Ovary (tissue), 7 donors: ENCODE measurements at regions not wholly inside any gene's neighbourhood (a gene's known extent, or its start where the extent isn't known, plus 50 kb on each side); places are given as distances from the start of the nearest gene placed in this dataset.

Experiments used
- DNase-seq, 5 donors: peaks; one replicate each; pipeline ENCODE4 v3.0.0-alpha.2; 2019 to 2020
- H3K27ac ChIP-seq, 2 donors: fragments of 200-600 bp; one replicate each; pipeline versions ENCODE4 v1.5.1 to v1.8.0; 2019 to 2022
- H3K27me3 ChIP-seq: fragments of 200-600 bp; one replicate; pipeline ENCODE4 v1.8.0; 2022
- H3K36me3 ChIP-seq: fragments of 200-600 bp; sonication (generic); one replicate; pipeline ENCODE4 v1.5.1; 2019
- H3K4me1 ChIP-seq: one replicate; pipeline ENCODE4 v1.8.1; 2013; ENCODE audit warnings: mild to moderate bottlenecking, moderate library complexity; ENCODE audit not compliant: insufficient read depth
- H3K4me3 ChIP-seq: fragments of 200-600 bp; sonication (generic); one replicate; pipeline ENCODE4 v1.5.1; 2017
- H3K9me3 ChIP-seq, 2 donors: fragments of 200-600 bp in 1 of 2; sonication (generic) in 1 of 2; one replicate each; pipeline versions ENCODE4 v1.5.1 to v1.8.1; 2013 to 2019; ENCODE audit warnings: mild to moderate bottlenecking in 1 of 2, moderate library complexity in 1 of 2
- CTCF ChIP-seq, 3 donors: fragments of 450-650 bp in 2 of 3; fragments of 200-600 bp in 1 of 3; IDR thresholded peaks; one replicate each; pipeline versions ENCODE4 v1.5.1 to v1.8.0; 2016 to 2022; ENCODE audit warnings: antibody characterized with exemption in 3 of 3, mild to moderate bottlenecking in 1 of 3
- EP300 ChIP-seq: sonication (generic); formaldehyde crosslinking; IDR thresholded peaks from one replicate; pipeline ENCODE4 v1.6.1; 2017; ENCODE audit warnings: antibody characterized with exemption
- POLR2A ChIP-seq: fragments of 450-650 bp; IDR thresholded peaks from one replicate; pipeline ENCODE4 v1.6.1; 2017; ENCODE audit warnings: antibody characterized with exemption, mild to moderate bottlenecking, moderate library complexity
- WGBS, 3 donors: extraction: QIAGEN DNeasy Blood & Tissue Kit in 1 of 3; methylation state at CpG; one replicate each; pipeline versions ENCODE4 v1.1.5 to v1.1.7; 2013 to 2017; 5-methylcytosine and 5-hydroxymethylcytosine counted together
- intact Hi-C, 4 donors: fragments of 100-400 bp; cut with DNase I; formaldehyde crosslinking; loops; one replicate each; pipeline versions ENCODE4 v1.11.0 to v1.15.1; 2022 to 2023
- donor health status: DM: no; HTN: no; CAD: no; lungs with moderate emphysema.
- donor health status: DM: no; HTN: no; CAD: no.
- donor health status: Bipolar disorder and iron deficiency.
- donor health status: DM: no; HTN: no; CAD: no.
- donor health status: DM: yes; HTN: yes; CAD: no.

DNA sequence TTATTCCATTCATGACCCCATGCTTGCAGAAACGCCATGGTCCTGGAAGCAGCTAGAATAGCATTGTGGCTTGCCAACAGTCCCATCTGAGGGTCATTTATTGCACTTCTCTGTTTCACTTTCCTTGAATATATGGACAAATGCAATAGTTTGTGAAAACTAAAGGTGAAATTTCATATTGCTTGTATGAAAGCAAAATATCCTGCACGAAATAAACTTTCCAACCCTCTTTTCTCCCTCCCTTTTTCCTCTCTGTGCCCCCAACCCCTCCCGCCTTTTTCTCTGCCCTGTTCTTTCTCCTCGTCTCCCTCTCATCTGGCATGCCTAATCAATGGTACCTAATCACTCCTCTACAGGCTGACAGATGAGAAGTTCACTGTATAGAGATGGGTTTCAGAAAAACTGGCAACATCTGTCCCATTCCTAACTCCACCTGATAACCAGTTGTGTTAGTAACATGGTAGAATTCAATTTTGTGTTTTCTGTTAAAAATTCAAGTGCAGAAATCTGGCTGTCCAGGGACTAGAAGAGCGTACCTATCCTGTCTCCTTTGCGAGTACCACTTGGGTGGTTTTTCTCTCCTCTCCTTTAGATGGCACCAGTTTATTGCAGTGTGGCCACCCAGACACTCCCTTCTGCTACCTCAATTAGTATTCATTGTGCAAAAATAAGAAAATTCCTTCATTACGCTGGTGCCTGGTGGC is 198.6 kb downstream of the FOXA2 start:
- WGBS, 3 donors: 27 to 36% (median 35%) methylated on average over 7 of the region's 7 CpGs
- Histone ChIP-seq H3K4me3 (no peak overlapping the region), H3K27ac (no peak overlapping the region), H3K9me3 (no peaks in the 10 kb centered on the region), H3K27me3 (no peaks in the 10 kb centered on the region), H3K36me3 (no peaks in the 10 kb centered on the region), H3K4me1 (no peaks in the 10 kb centered on the region)
- intact Hi-C loops: no loop called here
- DNase-seq: no peak
- TF ChIP-seq CTCF (IDR thresholded peaks at IDR 0.05) (no peak), POLR2A (no peak), EP300 (no peak)

- intact Hi-C loops: no loop called here
- DNase-seq: no peak
- Histone ChIP-seq H3K27ac (no peak overlapping the region), H3K27me3 (no peaks in the 10 kb centered on the region), H3K4me1 (no peaks in the 10 kb centered on the region), H3K4me3 (no peak overlapping the region), H3K9me3 (no peaks in the 10 kb centered on the region), H3K36me3 (no peaks in the 10 kb centered on the region)
- WGBS, 3 donors: 77 to 87% (median 86%) methylated on average over 3 of the region's 3 CpGs
- TF ChIP-seq CTCF (IDR thresholded peaks at IDR 0.05): no peak
Observed at GRCh38 chr20:22384978-22385377, 199.4 kb downstream of the FOXA2 start.

- TF ChIP-seq EP300 (no peak), POLR2A (no peak), CTCF (IDR thresholded peaks at IDR 0.05) (no peak)
- H3K4me3 ChIP-seq: no peak overlapping the region
- H3K9me3 ChIP-seq: no peaks in the 10 kb centered on the region
- no peak overlapping the region for H3K27ac ChIP-seq
- DNase-seq: no peak
- intact Hi-C loops: no loop called here
- H3K4me1 ChIP-seq: no peaks in the 10 kb centered on the region
- no peaks in the 10 kb centered on the region for H3K27me3 ChIP-seq
- no peaks in the 10 kb centered on the region for H3K36me3 ChIP-seq
- WGBS, 3 donors: 77 to 80% (median 77%) methylated on average over 4 of the region's 4 CpGs
Observed at GRCh38 chr20:22383156-22383555, 201.2 kb downstream of the FOXA2 start.

DNA sequence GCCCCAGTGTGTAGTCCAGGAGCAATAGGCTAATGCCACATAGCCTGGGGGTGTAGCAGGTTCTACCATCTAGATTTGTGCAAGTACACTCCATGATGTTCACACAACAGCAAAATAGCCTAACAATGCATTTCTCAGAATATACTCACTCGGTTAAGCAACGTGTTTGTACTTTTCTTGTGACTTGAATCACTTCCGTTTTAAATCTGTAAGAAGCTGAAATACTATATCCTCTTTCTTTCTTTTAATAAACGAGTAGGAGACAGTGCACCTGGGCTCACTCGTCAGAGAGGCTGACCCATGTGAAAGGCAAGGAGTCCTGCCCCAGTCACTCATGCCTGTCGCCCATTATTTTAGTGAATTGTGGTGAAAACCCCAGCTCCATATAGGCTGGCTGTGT is 201.6 kb downstream of the FOXA2 start:
- 70 to 75% (median 71%) methylated on average over 6 of the region's 6 CpGs for WGBS, 3 donors
- Histone ChIP-seq H3K9me3 (no peaks in the 10 kb centered on the region), H3K36me3 (no peaks in the 10 kb centered on the region), H3K27ac (no peak overlapping the region), H3K4me1 (no peaks in the 10 kb centered on the region), H3K4me3 (no peak overlapping the region), H3K27me3 (no peaks in the 10 kb centered on the region)
- intact Hi-C loops: no loop called here
- no peak for DNase-seq
- no peak for TF ChIP-seq EP300
- TF ChIP-seq POLR2A: no peak
- TF ChIP-seq CTCF (IDR thresholded peaks at IDR 0.05): no peak
